Mucosa of stomach (tissue), 1 donor: ENCODE measurements at regions not wholly inside any gene's neighbourhood (a gene's known extent, or its start where the extent isn't known, plus 50 kb on each side); places are given as distances from the start of the nearest gene placed in this dataset.

ENCODE experiments used
- H3K27me3 ChIP-seq: one replicate; pipeline ENCODE4 v1.7.0; 2013; ENCODE audit warnings: mild to moderate bottlenecking, low read length; ENCODE audit not compliant: control insufficient read depth, insufficient read depth
- H3K36me3 ChIP-seq: one replicate; pipeline ENCODE4 v1.7.0; 2013; ENCODE audit warnings: low read length; ENCODE audit not compliant: control insufficient read depth, insufficient read depth
- H3K4me1 ChIP-seq: one replicate; pipeline ENCODE4 v1.7.0; 2013; ENCODE audit warnings: mild to moderate bottlenecking, low read length; ENCODE audit not compliant: control insufficient read depth, insufficient read depth
- H3K4me3 ChIP-seq: one replicate; pipeline ENCODE4 v1.7.0; 2013; ENCODE audit warnings: low read length
- H3K9ac ChIP-seq: one replicate; pipeline ENCODE4 v1.7.0; 2013; ENCODE audit warnings: mild to moderate bottlenecking, low read length, moderate library complexity
- H3K9me3 ChIP-seq: one replicate; pipeline ENCODE4 v1.7.0; 2013; ENCODE audit warnings: mild to moderate bottlenecking, low read length, moderate library complexity; ENCODE audit not compliant: control insufficient read depth
- donor health status: Pancreatic carcinoma.

GRCh38 chr10:1923586-1923985 is 186.3 kb upstream of the ADARB2 start:
- no peaks in the 10 kb centered on the region for H3K27me3 ChIP-seq
- H3K4me1 ChIP-seq, result no peaks in the 10 kb centered on the region

GRCh38 chr10:1920941-1921340 is 183.6 kb upstream of the ADARB2 start:
- Histone ChIP-seq H3K27me3 (no peaks in the 10 kb centered on the region), H3K4me1 (no peaks in the 10 kb centered on the region), H3K9me3 (no peaks in the 10 kb centered on the region)

More at GRCh38 chr10:1923586-1923985, 186.3 kb upstream of the ADARB2 start:
- Histone ChIP-seq H3K9me3 (no peaks in the 10 kb centered on the region), H3K36me3 (no peaks in the 10 kb centered on the region), H3K4me3 (no peak overlapping the region), H3K9ac (no peak overlapping the region)

GRCh38 chr10:1920127-1920526 is 182.8 kb upstream of the ADARB2 start:
- Histone ChIP-seq H3K9ac (no peak overlapping the region), H3K4me3 (no peak overlapping the region), H3K4me1 (no peaks in the 10 kb centered on the region), H3K9me3 (no peaks in the 10 kb centered on the region), H3K27me3 (no peaks in the 10 kb centered on the region), H3K36me3 (no peaks in the 10 kb centered on the region)

More at GRCh38 chr10:1920941-1921340, 183.6 kb upstream of the ADARB2 start:
- Histone ChIP-seq H3K9ac (no peak overlapping the region), H3K36me3 (no peaks in the 10 kb centered on the region), H3K4me3 (no peak overlapping the region)

GRCh38 chr10:1911771-1912170 is 174.4 kb upstream of the ADARB2 start:
- Histone ChIP-seq H3K27me3 (no peaks in the 10 kb centered on the region), H3K4me1 (no peaks in the 10 kb centered on the region), H3K36me3 (no peaks in the 10 kb centered on the region), H3K9me3 (no peaks in the 10 kb centered on the region), H3K9ac (no peak overlapping the region), H3K4me3 (no peak overlapping the region)

GRCh38 chr10:1903982-1904381 is 166.7 kb upstream of the ADARB2 start:
- H3K27me3 ChIP-seq, result no peaks in the 10 kb centered on the region
- no peak overlapping the region for H3K4me3 ChIP-seq
- no peak overlapping the region for H3K9ac ChIP-seq
- no peaks in the 10 kb centered on the region for H3K9me3 ChIP-seq
- no peaks in the 10 kb centered on the region for H3K4me1 ChIP-seq
- H3K36me3 ChIP-seq, result no peaks in the 10 kb centered on the region

- H3K9ac ChIP-seq, result no peak overlapping the region
- no peaks in the 10 kb centered on the region for H3K4me1 ChIP-seq
Observed at GRCh38 chr10:1896153-1896552, 158.8 kb upstream of the ADARB2 start.

GRCh38 chr10:1895691-1896090 is 158.4 kb upstream of the ADARB2 start:
- no peaks in the 10 kb centered on the region for H3K4me1 ChIP-seq
- no peak overlapping the region for H3K9ac ChIP-seq
- no peaks in the 10 kb centered on the region for H3K27me3 ChIP-seq
- no peaks in the 10 kb centered on the region for H3K9me3 ChIP-seq
- H3K36me3 ChIP-seq, result no peaks in the 10 kb centered on the region
- no peak overlapping the region for H3K4me3 ChIP-seq

More at GRCh38 chr10:1896153-1896552, 158.8 kb upstream of the ADARB2 start:
- H3K27me3 ChIP-seq, result no peaks in the 10 kb centered on the region
- no peaks in the 10 kb centered on the region for H3K36me3 ChIP-seq
- no peak overlapping the region for H3K4me3 ChIP-seq
- H3K9me3 ChIP-seq, result no peaks in the 10 kb centered on the region

DNA sequence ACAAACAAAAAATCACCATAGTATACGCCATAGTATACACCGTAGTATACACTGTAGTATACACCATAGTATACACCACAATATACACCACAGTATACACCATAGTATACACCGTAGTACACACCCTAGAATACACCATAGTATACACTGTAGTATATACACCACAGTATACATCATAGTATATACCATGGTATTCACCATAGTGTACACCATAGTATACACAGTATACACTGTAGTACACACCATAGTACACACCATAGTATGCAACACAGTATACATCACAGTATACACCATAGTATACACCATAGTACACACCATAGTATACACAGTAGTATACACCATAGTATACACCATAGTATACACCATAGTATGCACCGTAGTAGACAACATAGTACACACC is 157.6 kb upstream of the ADARB2 start:
- H3K4me3 ChIP-seq, result no peak overlapping the region
- no peaks in the 10 kb centered on the region for H3K9me3 ChIP-seq
- H3K4me1 ChIP-seq, result no peaks in the 10 kb centered on the region
- no peaks in the 10 kb centered on the region for H3K36me3 ChIP-seq
- H3K27me3 ChIP-seq, result no peaks in the 10 kb centered on the region
- H3K9ac ChIP-seq, result no peak overlapping the region

GRCh38 chr10:1893941-1894340 is 156.6 kb upstream of the ADARB2 start:
- Histone ChIP-seq H3K27me3 (no peaks in the 10 kb centered on the region), H3K4me1 (no peaks in the 10 kb centered on the region), H3K4me3 (no peak overlapping the region), H3K9ac (no peak overlapping the region), H3K9me3 (no peaks in the 10 kb centered on the region), H3K36me3 (no peaks in the 10 kb centered on the region)

DNA sequence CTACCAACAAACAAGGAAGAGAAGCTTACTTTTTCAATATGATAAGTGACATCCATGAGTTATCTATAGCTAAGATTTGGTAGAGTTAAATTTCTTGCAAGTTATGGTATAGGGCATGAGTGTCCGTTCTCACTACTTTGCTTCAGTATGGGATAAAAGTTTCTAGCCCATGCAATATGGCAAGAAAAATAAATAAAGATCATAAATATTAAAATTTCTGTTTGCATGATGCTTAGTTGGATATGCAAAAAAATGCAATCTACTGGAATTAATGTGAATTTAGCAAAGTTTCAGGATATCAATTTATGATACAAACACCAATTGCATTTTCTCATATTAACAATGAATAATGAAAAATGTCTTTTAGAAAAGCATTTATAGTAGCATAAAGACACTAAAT is 148.7 kb upstream of the ADARB2 start:
- Histone ChIP-seq H3K27me3 (no peaks in the 10 kb centered on the region), H3K9me3 (no peaks in the 10 kb centered on the region), H3K36me3 (no peaks in the 10 kb centered on the region), H3K4me3 (no peak overlapping the region), H3K4me1 (no peaks in the 10 kb centered on the region), H3K9ac (no peak overlapping the region)

- H3K27me3 ChIP-seq, result no peaks in the 10 kb centered on the region
- no peak overlapping the region for H3K4me3 ChIP-seq
- H3K9me3 ChIP-seq, result no peaks in the 10 kb centered on the region
- H3K9ac ChIP-seq, result no peak overlapping the region
- H3K4me1 ChIP-seq, result no peaks in the 10 kb centered on the region
- H3K36me3 ChIP-seq, result no peaks in the 10 kb centered on the region
Observed at GRCh38 chr10:1882728-1883127, 145.4 kb upstream of the ADARB2 start.

GRCh38 chr10:1882180-1882579 is 144.9 kb upstream of the ADARB2 start:
- H3K36me3 ChIP-seq, result no peaks in the 10 kb centered on the region
- no peak overlapping the region for H3K4me3 ChIP-seq
- H3K27me3 ChIP-seq, result no peaks in the 10 kb centered on the region
- no peaks in the 10 kb centered on the region for H3K9me3 ChIP-seq
- H3K4me1 ChIP-seq, result no peaks in the 10 kb centered on the region
- H3K9ac ChIP-seq, result no peak overlapping the region

DNA sequence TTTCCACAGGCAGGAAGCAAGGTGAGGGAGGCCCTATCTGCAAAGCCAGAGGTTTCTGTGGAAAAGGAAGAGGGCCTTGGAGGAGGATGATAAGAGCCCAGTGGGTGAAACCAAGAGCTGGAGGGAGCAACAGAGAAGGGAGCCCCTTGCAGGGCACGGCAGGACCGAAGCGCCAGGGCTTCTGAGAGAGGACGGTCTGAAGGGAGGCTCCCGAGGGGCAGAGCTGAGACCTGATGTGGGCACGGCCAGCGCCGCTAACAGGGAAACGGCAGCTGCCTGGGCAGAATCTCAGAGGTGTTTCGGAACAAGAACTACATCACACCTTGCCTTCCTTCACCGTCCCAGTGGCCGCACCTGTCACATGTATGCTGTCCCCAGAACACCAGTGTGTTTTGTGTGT is 144.3 kb upstream of the ADARB2 start:
- H3K4me3 ChIP-seq, result no peak overlapping the region
- H3K9me3 ChIP-seq, result no peaks in the 10 kb centered on the region
- H3K36me3 ChIP-seq, result no peaks in the 10 kb centered on the region
- H3K27me3 ChIP-seq, result no peaks in the 10 kb centered on the region
- H3K4me1 ChIP-seq, result no peaks in the 10 kb centered on the region
- H3K9ac ChIP-seq, result no peak overlapping the region
